C4-2B (cell line): ENCODE measurements at regions not wholly inside any gene's neighbourhood (a gene's known extent, or its start where the extent isn't known, plus 50 kb on each side); places are given as distances from the start of the nearest gene placed in this dataset.

ENCODE experiments used
- ZFX ChIP-seq: fragments of 450-650 bp; IDR thresholded peaks from 2 replicates; pipeline ENCODE4 v1.6.1; 2017
- TF ChIP-seq, protein P1 (sequence below): fragments of 450-650 bp; conservative IDR thresholded peaks from 2 replicates; pipeline ENCODE4 v1.5.1; 2017; ENCODE audit warnings: mild to moderate bottlenecking

DNA sequence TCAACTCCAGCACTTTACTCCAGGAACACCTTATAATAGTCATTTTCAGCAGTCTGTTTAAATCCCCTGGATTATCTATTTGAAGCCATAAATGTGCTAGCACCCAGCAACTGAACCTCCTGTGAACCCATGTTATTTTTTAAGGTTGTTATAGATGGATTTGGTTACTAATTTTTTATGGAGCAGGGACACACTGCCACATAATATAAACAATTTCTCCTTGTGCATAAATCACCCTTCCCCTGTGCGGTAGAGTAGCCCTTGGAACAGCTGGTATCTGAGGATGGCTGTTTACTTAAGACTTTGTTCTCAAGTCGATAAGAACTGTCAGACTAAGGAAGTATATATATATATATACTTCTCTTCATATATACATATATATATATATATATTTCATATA lies 367.4 kb downstream of the EPHA4 start:
- TF ChIP-seq, protein P1, sequence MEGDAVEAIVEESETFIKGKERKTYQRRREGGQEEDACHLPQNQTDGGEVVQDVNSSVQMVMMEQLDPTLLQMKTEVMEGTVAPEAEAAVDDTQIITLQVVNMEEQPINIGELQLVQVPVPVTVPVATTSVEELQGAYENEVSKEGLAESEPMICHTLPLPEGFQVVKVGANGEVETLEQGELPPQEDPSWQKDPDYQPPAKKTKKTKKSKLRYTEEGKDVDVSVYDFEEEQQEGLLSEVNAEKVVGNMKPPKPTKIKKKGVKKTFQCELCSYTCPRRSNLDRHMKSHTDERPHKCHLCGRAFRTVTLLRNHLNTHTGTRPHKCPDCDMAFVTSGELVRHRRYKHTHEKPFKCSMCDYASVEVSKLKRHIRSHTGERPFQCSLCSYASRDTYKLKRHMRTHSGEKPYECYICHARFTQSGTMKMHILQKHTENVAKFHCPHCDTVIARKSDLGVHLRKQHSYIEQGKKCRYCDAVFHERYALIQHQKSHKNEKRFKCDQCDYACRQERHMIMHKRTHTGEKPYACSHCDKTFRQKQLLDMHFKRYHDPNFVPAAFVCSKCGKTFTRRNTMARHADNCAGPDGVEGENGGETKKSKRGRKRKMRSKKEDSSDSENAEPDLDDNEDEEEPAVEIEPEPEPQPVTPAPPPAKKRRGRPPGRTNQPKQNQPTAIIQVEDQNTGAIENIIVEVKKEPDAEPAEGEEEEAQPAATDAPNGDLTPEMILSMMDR: no peak
- no peak for TF ChIP-seq ZFX
